Kasumi-1 (cell line): ENCODE measurements at regions not wholly inside any gene's neighbourhood (a gene's known extent, or its start where the extent isn't known, plus 50 kb on each side); places are given as distances from the start of the nearest gene placed in this dataset.

Experiments used
- DNase-seq, 2 experiments: peaks; one replicate each; lab custom pipeline; 2025; lab: John Stamatoyannopoulos, UW

DNA sequence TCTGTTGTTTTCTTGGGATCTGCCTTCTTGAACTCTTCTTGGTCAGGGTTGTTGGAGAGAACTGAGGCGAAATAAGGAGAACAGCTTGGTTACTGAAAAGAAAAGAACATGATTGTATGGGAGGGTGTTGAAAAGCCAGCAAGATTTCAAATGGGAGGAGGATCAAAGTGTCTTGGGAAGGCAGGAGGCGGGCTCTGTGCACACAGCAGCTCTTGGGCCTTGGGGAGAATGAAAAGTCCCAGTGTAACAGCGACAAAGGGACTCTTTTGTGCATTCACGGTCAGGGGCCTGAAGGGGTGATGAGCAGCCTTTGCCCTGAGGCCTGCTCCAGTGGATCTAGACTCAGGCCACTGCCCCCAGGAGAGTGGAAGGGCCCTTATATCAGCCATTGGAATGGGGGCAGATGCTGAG lies 135.4 kb downstream of the ADAMTS15 start:
- DNase-seq = no peak

DNA sequence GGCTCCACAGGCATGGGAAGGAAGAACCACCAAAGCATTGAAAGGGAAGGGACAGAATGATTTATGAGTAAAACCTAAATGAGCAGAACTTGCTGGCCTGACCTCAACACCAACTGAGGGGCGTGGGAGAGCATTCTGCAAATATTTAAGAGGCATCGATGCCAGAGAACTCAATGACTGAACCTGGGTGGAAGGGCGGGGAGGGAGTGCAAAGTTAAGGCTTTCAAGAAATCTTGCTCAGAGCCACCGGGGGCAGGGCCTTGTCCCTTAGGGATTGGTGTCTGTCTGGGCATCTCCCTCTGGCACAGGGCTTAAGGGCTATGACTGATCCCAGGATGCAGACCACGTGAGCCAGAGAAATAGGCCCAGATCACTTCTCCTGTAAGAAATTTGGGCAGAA lies 137.1 kb downstream of the ADAMTS15 start:
- no peak for DNase-seq

GRCh38 chr11:130587658-130588057 lies 139.2 kb downstream of the ADAMTS15 start:
- DNase-seq = no peak

GRCh38 chr11:130588471-130588870 lies 140.0 kb downstream of the ADAMTS15 start:
- no peak for DNase-seq

- DNase-seq = no peak
Measured at GRCh38 chr11:130592056-130592455, 143.6 kb downstream of the ADAMTS15 start.

- DNase-seq = no peak
Measured at GRCh38 chr11:130593064-130593463, 144.6 kb downstream of the ADAMTS15 start.

- DNase-seq = no peak
Measured at GRCh38 chr11:130598433-130598832, 150.0 kb downstream of the ADAMTS15 start.

DNA sequence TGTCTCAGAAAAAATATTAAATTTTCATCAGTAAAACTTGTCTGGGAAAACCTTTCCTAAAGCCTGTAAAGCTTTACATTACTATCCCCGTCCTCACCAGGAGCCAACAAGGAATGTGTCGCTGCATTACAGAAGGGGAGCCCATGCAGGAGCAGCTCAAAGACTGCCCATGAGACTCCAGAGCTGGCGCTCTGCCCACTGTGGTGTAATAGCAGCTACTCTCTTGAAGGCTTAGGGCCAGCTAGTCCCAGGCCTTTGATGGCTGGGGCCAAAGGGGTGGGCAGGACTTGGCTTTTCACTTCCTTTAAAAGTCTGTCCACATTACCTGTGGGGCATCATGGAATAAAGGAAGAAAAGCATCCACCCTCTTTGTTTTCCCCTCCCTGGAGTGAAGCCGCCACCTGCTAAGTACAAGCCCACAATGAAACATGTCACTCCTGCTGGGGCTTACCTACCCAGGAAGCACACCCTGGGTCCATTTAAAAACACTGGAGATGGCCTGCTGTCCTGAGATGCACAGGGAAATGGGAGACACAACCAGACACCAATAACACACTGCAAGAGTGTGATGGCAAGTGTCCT lies 150.7 kb downstream of the ADAMTS15 start:
- no peak for DNase-seq

GRCh38 chr11:130600139-130600538 lies 151.7 kb downstream of the ADAMTS15 start:
- DNase-seq = no peak

GRCh38 chr11:130600616-130601015 lies 152.2 kb downstream of the ADAMTS15 start:
- no peak for DNase-seq

DNA sequence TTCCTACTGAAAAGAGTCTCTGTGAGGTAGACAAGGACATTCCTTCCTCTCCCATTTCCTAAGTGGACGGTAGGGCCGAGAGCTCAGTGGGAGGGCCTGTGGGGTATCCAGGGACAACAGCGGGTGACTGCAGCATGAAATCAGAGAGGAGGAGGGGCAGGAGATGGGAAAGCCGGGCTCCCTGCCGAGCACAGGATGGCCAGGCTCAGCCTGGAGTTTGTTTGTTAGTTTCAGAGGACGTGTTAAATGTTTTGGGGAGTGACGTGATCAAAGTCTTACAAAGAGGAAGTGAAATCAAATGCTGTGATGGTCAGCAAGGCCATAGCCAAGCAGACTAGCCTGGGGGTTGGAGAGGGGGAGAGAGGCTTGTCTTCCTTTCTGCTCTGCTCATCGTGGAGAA lies 152.7 kb downstream of the ADAMTS15 start:
- no peak for DNase-seq

DNA sequence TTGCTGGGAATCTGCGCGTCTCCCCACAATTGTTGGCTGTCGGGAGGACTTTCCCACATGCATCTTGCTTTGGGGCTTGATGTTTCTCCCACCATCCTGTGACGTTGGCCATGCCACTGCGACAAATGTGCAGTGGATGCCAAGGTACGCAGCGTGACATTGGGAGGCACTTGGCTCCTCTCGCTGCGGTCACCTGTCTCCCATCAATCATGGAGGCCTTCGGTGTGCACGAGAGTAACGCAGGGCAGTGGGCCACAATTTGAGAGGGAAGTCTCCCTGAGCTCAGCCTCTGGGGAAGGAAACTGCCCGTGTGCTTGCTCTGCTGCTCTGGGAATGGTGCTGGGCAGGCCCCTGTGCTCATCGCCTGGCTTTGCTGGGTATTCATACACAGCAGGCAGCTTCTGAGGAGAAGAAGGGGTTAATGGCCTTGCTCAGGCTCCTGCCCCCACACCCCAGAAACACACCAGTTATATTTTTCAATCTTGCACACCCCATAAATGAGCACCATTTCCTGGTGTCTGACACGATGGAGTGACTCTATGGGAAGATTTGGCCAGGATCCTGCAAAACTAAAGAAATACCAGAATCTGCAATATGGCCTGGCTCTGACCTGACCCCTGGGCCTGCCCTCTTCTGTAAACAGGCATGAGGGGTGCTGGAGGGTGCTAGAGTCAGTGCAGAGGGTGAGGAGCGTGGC lies 153.5 kb downstream of the ADAMTS15 start:
- no peak for DNase-seq

DNA sequence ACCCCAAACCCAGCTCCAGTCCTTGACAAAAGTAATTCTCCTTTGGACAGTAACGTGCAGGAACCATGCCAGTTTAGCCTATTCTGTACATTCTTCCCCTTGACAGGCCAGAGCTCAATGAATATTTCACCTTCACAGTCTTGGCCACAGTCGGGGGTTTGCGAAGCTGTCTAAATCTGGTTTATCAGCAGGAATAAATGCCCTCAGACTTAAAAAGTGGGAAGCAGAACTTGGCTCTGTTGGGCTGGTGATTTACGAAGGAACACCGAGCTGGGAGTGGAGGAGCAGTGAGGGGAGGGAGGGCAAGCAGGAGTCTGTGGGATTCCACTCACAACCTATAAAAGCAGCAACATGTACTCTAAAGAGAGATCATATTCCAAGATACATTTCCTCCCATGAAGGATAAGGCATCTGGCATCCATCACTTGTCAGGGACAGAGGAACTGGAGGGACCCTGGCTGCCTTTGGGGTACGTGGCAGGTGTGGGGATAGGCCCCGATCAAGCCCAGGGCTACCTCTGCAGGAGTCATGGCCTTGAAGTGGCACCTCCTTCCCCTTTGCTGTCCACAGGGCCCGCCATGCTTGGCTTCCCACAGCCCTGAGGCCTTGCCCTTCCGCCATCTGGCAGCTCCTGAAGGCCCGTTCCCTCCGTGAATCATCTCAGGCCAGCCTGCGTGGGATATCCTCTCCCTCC lies 154.3 kb downstream of the ADAMTS15 start:
- no peak for DNase-seq

GRCh38 chr11:130603335-130603906 lies 155.0 kb downstream of the ADAMTS15 start:
- DNase-seq = no peak

GRCh38 chr11:130604606-130605005 lies 156.2 kb downstream of the ADAMTS15 start:
- DNase-seq = no peak

DNA sequence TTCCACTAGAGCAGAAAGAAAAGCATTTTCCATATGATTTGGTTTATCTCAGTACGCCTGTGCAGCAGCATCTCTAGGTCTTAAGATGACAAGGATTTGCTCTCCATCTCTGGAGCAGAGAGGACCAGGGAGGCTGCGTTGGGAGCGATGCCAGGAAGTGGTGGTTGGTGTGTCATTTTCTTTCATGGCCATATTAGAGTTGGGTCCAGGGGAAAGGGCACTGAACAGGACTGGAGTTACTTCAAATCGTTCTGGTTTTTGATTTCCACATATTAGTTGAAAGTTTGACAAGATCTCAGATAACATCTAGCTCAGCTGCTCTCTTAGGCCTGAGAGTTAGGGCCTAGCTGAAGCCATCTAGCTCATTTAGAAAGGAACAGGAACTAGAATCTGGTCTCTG lies 157.7 kb downstream of the ADAMTS15 start:
- DNase-seq = no peak

DNA sequence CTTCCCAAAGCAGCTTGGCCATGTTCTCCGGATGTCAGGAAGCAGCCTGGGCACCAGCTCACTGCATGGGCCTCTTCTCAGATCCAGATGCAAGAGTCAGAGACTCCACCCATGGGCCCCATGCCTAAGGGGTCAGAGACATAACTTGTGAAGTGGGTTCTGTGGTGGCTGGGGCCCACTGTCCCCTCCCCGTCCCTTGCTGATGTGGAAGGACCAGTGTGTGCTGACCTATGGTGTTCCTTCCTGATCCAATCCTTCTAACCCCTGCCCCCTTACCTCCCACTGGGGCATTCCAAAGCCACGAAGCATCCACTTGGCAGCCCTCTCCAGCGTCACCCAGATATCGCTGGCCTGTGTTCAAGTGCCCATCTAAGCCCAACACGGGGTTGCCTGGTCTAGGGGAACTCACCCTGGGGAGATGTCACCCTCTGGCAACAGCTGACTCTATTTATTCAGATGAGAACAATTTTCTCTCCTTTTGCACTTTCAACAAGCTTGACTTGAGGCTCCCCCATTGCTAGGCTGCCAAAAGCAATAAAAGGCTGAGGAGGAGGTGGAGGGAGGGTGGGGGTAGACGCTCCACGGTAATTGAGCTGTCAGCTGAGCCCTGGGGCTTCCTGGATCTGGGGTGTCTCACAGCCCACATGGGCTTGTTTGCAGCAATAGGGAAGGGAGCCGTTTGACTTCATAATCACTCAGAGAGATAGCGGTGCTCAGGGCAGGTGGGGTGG lies 158.5 kb downstream of the ADAMTS15 start:
- DNase-seq = peak in 1 of 2 experiments; percentile 31

- DNase-seq = no peak
Measured at GRCh38 chr11:130608287-130608686, 159.8 kb downstream of the ADAMTS15 start.

DNA sequence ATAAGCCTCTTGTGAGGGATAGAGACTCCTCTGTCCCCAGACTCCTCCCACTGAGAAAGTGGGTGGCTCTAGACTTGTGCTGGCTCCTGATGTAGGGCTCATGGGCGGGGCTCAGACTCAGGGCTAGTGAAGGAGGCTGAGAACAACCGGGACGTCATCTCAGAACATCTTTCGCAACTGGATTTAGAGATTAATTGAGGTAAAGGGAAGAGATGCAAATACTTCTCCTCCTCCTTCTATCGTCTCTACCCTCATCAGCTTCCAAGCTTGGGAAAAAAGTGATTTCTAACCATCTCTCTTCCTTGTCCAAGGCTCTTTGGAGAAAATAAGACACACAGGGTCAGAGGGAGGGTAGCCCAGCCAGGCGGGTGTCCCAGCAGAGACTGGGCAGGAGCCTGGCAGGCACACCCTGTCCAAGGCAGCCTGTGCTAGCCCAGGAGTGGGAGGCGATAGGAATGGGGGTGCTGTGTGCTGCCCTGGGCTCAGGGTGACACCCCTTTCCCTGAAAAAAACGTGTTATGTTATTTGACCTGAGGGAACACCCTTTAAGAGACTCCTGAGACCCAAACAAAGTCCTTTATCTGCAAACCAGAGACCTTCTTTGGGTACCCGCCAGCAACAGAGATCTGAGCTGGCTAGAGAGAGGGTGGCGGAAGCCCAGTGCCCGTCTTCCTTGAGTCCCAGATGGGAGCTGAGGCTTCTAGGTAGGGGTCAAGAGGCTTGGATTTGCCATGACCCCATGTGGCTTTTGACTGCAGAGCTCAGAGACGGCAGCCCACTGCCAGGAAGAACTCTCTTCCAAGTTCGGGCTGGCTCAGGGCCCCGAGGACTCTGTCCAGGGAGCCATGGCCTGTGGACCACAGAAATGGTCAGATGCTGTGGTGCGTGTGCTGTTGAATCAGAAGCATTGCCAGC lies 160.9 kb downstream of the ADAMTS15 start:
- DNase-seq = no peak

GRCh38 chr11:130611791-130612251 lies 163.4 kb downstream of the ADAMTS15 start:
- no peak for DNase-seq

DNA sequence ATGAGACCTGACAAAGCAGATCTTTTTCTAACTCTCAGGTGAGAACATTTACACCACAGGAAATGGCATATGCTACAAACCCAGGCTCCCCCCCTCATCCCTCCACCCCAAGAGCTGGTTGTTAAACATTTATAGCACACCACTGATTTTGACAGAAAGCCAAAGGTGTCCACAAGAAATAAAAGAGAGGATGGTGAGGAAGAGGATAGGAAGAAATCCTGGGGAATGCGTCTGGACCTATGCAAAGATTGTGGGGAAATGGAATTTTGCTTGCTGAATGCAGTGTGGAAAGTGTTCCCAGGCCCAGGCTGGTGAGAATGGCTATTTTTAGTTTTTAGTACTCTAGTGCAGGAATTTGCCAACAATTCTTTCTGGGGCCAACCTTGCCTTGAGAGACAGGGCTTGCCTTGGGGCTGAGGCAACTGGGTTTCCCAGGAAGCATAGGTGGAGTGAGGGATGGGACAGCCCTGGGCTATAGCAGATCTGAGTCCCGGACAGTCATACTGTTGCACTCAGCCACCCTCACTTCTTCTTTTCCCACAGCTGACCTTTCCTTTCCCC lies 163.9 kb downstream of the ADAMTS15 start:
- no peak for DNase-seq
